GM23338 (cell line): ENCODE measurements at regions not wholly inside any gene's neighbourhood (a gene's known extent, or its start where the extent isn't known, plus 50 kb on each side); places are given as distances from the start of the nearest gene placed in this dataset.

Experiments
- ATAC-seq: fragments of 200-7000 bp; cut with Tn5 transposase; 3 replicates; pipeline ENCODE4 v1.9.1; 2020
- DNase-seq: peaks from one replicate; pipeline ENCODE4 v3.0.0-alpha.2; 2015; ENCODE audit warnings: low spot score
- H2AFZ ChIP-seq: fragments of 200-600 bp; sonication (generic); 2 replicates; pipeline ENCODE4 v1.8.0; 2016; ENCODE audit warnings: antibody characterized with exemption, mild to moderate bottlenecking, moderate library complexity
- H3F3A ChIP-seq: fragments of 200-600 bp; sonication (generic); replicated peaks from 2 replicates; pipeline ENCODE4 v1.8.0; 2017; ENCODE audit warnings: antibody characterized with exemption, mixed run types, low read depth
- H3K27ac ChIP-seq: fragments of 200-600 bp; sonication (generic); 2 replicates; pipeline ENCODE4 v1.6.1; 2016; ENCODE audit warnings: low read depth
- H3K27me3 ChIP-seq: fragments of 200-600 bp; sonication (generic); 2 replicates; pipeline ENCODE4 v1.8.0; 2016; ENCODE audit warnings: mild to moderate bottlenecking, mixed run types, moderate library complexity; ENCODE audit not compliant: insufficient read depth
- H3K36me3 ChIP-seq: fragments of 200-600 bp; sonication (generic); 2 replicates; pipeline ENCODE4 v1.8.0; 2016; ENCODE audit warnings: mild to moderate bottlenecking; ENCODE audit not compliant: insufficient read depth
- H3K4me1 ChIP-seq: fragments of 200-600 bp; sonication (generic); 2 replicates; pipeline ENCODE4 v1.8.0; 2016; ENCODE audit warnings: mild to moderate bottlenecking, moderate library complexity; ENCODE audit not compliant: insufficient read depth
- H3K4me2 ChIP-seq: fragments of 200-600 bp; sonication (generic); 2 replicates; pipeline ENCODE4 v1.7.1; 2017; ENCODE audit warnings: mixed run types
- H3K4me3 ChIP-seq: fragments of 200-600 bp; sonication (generic); 2 replicates; pipeline ENCODE4 v1.6.1; 2016; ENCODE audit warnings: mixed run types
- H3K79me2 ChIP-seq: fragments of 200-600 bp; sonication (generic); replicated peaks from 2 replicates; pipeline ENCODE4 v1.8.0; 2017; ENCODE audit warnings: mild to moderate bottlenecking; ENCODE audit not compliant: insufficient read depth
- H3K9me2 ChIP-seq: fragments of 200-600 bp; sonication (generic); 2 replicates; pipeline ENCODE4 v1.8.0; 2017; ENCODE audit not compliant: insufficient read depth
- H4K20me1 ChIP-seq: fragments of 200-600 bp; sonication (generic); replicated peaks from 2 replicates; pipeline ENCODE4 v1.8.0; 2017; ENCODE audit warnings: mild to moderate bottlenecking; ENCODE audit not compliant: insufficient read depth
- H3K27ac Mint-ChIP-seq: 2 replicates; pipeline ENCODE4 v1.8.0; 2020; ENCODE audit warnings: inconsistent platforms, mild to moderate bottlenecking, moderate library complexity, mixed read lengths
- H3K27me3 Mint-ChIP-seq: 3 replicates; pipeline ENCODE4 v1.8.0; 2022; ENCODE audit warnings: low read depth, mild to moderate bottlenecking, moderate library complexity, mixed read lengths, inconsistent platforms; ENCODE audit not compliant: insufficient read depth, poor library complexity
- H3K36me3 Mint-ChIP-seq: 3 replicates; pipeline ENCODE4 v1.8.0; 2021; ENCODE audit warnings: low read depth, mild to moderate bottlenecking, inconsistent platforms, moderate library complexity, mixed read lengths
- H3K4me1 Mint-ChIP-seq: 3 replicates; pipeline ENCODE4 v1.8.0; 2020; ENCODE audit warnings: mild to moderate bottlenecking, inconsistent platforms, mixed read lengths
- H3K4me3 Mint-ChIP-seq: 3 replicates; pipeline ENCODE4 v1.8.0; 2021; ENCODE audit warnings: moderate library complexity, mild to moderate bottlenecking, inconsistent platforms, mixed read lengths
- H3K9me3 Mint-ChIP-seq: 3 replicates; pipeline ENCODE4 v1.8.0; 2020; ENCODE audit warnings: moderate library complexity, mild to moderate bottlenecking, inconsistent platforms, mixed read lengths
- EZH2 ChIP-seq: fragments of 200-600 bp; sonication (generic); IDR thresholded peaks from one replicate; pipeline ENCODE4 v1.8.0; 2017; ENCODE audit warnings: antibody characterized with exemption, mild to moderate bottlenecking, low read depth; ENCODE audit not compliant: unreplicated experiment
- EZH2phosphoT487 ChIP-seq: fragments of 200-600 bp; sonication (generic); IDR thresholded peaks from one replicate; pipeline ENCODE4 v1.8.1; 2018; ENCODE audit warnings: antibody characterized with exemption; ENCODE audit not compliant: unreplicated experiment
- JUNB ChIP-seq: IDR thresholded peaks from one replicate; pipeline ENCODE4 v1.6.1; 2016; ENCODE audit warnings: antibody characterized with exemption; ENCODE audit not compliant: unreplicated experiment
- NANOG ChIP-seq: IDR thresholded peaks from 2 replicates; pipeline ENCODE4 v1.6.1; 2016; ENCODE audit warnings: antibody characterized with exemption, borderline replicate concordance
- POLR2AphosphoS5 ChIP-seq: IDR thresholded peaks from 2 replicates; pipeline ENCODE4 v1.6.1; 2016; ENCODE audit warnings: antibody characterized with exemption, low read depth
- STAT1 ChIP-seq: IDR thresholded peaks from one replicate; pipeline ENCODE4 v1.6.1; 2016; ENCODE audit warnings: antibody characterized with exemption; ENCODE audit not compliant: unreplicated experiment
- ZNF331 ChIP-seq: fragments of 250-450 bp; sonication (Bioruptor Pico); IDR thresholded peaks from 2 replicates; pipeline ENCODE4 v1.5.0; 2020; ENCODE audit warnings: low read depth, mild to moderate bottlenecking, moderate library complexity
- TF ChIP-seq, protein P1 (sequence below), 2 experiments: fragments of 200-600 bp in 1 of 2; sonication (generic) in 1 of 2; conservative IDR thresholded peaks; 2 replicates each; pipeline versions ENCODE4 v1.5.1 to v1.6.1; 2016 to 2017; ENCODE audit warnings: antibody characterized with exemption in 2 of 2, low read depth in 2 of 2, mild to moderate bottlenecking in 2 of 2, moderate library complexity in 1 of 2
- TF ChIP-seq, protein P2 (sequence below): IDR thresholded peaks from one replicate; pipeline ENCODE4 v1.6.1; 2018; ENCODE audit warnings: antibody characterized with exemption; ENCODE audit not compliant: unreplicated experiment
- TF ChIP-seq, protein P3 (sequence below): fragments of 250-450 bp; sonication (Bioruptor Pico); IDR thresholded peaks from 2 replicates; pipeline ENCODE4 v1.5.0; 2020; ENCODE audit warnings: mild to moderate bottlenecking, moderate library complexity

DNA sequence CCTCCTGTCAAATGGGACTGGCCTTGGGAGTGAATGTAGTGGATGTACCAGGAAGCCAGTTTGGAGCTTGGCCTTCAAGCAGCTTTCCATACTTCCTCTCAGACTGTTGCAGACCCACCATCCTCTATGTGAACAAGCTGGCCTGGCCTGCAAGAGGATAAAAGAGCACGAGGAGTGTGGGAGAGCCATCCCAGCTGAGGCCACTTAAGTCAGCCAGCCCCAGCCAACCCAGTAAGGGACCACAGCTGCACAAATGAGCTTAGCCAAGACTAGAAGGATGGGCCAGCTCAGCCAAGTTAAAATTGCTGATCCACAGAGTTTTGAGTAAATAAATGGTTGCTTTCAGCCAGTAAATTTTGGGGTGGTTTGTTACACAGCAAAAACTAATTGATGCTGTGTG, 156.9 kb upstream of the SOX4 start (continued):
- TF ChIP-seq, protein P1, sequence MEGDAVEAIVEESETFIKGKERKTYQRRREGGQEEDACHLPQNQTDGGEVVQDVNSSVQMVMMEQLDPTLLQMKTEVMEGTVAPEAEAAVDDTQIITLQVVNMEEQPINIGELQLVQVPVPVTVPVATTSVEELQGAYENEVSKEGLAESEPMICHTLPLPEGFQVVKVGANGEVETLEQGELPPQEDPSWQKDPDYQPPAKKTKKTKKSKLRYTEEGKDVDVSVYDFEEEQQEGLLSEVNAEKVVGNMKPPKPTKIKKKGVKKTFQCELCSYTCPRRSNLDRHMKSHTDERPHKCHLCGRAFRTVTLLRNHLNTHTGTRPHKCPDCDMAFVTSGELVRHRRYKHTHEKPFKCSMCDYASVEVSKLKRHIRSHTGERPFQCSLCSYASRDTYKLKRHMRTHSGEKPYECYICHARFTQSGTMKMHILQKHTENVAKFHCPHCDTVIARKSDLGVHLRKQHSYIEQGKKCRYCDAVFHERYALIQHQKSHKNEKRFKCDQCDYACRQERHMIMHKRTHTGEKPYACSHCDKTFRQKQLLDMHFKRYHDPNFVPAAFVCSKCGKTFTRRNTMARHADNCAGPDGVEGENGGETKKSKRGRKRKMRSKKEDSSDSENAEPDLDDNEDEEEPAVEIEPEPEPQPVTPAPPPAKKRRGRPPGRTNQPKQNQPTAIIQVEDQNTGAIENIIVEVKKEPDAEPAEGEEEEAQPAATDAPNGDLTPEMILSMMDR (conservative IDR thresholded peaks at IDR 0.05; ENCODE audit: low read depth in 2 of 2): no peak
- TF ChIP-seq NANOG (no peak), POLR2AphosphoS5 (no peak), STAT1 (no peak), ZNF331 (CRISPR knock-in tag) (no peak), EZH2 (no peak)
- TF ChIP-seq, protein P2, sequence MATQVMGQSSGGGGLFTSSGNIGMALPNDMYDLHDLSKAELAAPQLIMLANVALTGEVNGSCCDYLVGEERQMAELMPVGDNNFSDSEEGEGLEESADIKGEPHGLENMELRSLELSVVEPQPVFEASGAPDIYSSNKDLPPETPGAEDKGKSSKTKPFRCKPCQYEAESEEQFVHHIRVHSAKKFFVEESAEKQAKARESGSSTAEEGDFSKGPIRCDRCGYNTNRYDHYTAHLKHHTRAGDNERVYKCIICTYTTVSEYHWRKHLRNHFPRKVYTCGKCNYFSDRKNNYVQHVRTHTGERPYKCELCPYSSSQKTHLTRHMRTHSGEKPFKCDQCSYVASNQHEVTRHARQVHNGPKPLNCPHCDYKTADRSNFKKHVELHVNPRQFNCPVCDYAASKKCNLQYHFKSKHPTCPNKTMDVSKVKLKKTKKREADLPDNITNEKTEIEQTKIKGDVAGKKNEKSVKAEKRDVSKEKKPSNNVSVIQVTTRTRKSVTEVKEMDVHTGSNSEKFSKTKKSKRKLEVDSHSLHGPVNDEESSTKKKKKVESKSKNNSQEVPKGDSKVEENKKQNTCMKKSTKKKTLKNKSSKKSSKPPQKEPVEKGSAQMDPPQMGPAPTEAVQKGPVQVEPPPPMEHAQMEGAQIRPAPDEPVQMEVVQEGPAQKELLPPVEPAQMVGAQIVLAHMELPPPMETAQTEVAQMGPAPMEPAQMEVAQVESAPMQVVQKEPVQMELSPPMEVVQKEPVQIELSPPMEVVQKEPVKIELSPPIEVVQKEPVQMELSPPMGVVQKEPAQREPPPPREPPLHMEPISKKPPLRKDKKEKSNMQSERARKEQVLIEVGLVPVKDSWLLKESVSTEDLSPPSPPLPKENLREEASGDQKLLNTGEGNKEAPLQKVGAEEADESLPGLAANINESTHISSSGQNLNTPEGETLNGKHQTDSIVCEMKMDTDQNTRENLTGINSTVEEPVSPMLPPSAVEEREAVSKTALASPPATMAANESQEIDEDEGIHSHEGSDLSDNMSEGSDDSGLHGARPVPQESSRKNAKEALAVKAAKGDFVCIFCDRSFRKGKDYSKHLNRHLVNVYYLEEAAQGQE: no peak

DNA sequence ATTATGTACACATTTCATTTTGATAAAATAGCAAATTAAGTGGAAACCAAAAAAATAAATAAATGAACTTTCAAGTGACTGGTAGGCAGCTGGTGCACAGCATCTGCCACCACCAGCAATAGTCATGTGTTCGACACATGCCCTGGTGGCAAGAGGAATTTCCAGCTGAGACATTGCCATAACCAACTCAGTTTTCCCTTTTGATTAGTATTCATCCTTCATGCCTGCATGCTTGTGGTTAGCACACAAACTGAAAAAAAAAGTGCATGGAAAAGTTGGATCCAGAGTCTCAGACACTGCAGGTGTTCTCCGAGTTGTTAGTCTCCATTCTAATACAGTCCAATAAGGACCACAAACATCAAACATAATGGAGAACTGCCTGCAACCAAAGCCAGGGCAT, 156.0 kb upstream of the SOX4 start:
- Histone ChIP-seq H3K27ac (no peak overlapping the region), H3F3A (no peaks in the 10 kb centered on the region), H3K79me2 (no peaks in the 10 kb centered on the region), H3K9me2 (peaks cover 9% of the 10 kb centered on the region; the same call in 1 of the 2 replicates), H3K4me1 (peaks cover 6% of the 10 kb centered on the region; the same call in 1 of the 2 replicates), H3K4me3 (no peak overlapping the region), H2AFZ (no peak overlapping the region), H3K36me3 (no peaks in the 10 kb centered on the region), H3K4me2 (no peak overlapping the region), H3K27me3 (no peaks in the 10 kb centered on the region), H4K20me1 (no peaks in the 10 kb centered on the region)
- Mint-ChIP-seq H3K9me3 (no peaks in the 10 kb centered on the region; the same call in 2 of the 3 replicates), H3K27ac (no peak overlapping the region), H3K4me3 (no peak overlapping the region), H3K27me3 (no peaks in the 10 kb centered on the region), H3K36me3 (no peaks in the 10 kb centered on the region), H3K4me1 (no peaks in the 10 kb centered on the region)
- ATAC-seq (no peak), DNase-seq (no peak)
- no peak for TF ChIP-seq EZH2phosphoT487
- TF ChIP-seq, protein P3, sequence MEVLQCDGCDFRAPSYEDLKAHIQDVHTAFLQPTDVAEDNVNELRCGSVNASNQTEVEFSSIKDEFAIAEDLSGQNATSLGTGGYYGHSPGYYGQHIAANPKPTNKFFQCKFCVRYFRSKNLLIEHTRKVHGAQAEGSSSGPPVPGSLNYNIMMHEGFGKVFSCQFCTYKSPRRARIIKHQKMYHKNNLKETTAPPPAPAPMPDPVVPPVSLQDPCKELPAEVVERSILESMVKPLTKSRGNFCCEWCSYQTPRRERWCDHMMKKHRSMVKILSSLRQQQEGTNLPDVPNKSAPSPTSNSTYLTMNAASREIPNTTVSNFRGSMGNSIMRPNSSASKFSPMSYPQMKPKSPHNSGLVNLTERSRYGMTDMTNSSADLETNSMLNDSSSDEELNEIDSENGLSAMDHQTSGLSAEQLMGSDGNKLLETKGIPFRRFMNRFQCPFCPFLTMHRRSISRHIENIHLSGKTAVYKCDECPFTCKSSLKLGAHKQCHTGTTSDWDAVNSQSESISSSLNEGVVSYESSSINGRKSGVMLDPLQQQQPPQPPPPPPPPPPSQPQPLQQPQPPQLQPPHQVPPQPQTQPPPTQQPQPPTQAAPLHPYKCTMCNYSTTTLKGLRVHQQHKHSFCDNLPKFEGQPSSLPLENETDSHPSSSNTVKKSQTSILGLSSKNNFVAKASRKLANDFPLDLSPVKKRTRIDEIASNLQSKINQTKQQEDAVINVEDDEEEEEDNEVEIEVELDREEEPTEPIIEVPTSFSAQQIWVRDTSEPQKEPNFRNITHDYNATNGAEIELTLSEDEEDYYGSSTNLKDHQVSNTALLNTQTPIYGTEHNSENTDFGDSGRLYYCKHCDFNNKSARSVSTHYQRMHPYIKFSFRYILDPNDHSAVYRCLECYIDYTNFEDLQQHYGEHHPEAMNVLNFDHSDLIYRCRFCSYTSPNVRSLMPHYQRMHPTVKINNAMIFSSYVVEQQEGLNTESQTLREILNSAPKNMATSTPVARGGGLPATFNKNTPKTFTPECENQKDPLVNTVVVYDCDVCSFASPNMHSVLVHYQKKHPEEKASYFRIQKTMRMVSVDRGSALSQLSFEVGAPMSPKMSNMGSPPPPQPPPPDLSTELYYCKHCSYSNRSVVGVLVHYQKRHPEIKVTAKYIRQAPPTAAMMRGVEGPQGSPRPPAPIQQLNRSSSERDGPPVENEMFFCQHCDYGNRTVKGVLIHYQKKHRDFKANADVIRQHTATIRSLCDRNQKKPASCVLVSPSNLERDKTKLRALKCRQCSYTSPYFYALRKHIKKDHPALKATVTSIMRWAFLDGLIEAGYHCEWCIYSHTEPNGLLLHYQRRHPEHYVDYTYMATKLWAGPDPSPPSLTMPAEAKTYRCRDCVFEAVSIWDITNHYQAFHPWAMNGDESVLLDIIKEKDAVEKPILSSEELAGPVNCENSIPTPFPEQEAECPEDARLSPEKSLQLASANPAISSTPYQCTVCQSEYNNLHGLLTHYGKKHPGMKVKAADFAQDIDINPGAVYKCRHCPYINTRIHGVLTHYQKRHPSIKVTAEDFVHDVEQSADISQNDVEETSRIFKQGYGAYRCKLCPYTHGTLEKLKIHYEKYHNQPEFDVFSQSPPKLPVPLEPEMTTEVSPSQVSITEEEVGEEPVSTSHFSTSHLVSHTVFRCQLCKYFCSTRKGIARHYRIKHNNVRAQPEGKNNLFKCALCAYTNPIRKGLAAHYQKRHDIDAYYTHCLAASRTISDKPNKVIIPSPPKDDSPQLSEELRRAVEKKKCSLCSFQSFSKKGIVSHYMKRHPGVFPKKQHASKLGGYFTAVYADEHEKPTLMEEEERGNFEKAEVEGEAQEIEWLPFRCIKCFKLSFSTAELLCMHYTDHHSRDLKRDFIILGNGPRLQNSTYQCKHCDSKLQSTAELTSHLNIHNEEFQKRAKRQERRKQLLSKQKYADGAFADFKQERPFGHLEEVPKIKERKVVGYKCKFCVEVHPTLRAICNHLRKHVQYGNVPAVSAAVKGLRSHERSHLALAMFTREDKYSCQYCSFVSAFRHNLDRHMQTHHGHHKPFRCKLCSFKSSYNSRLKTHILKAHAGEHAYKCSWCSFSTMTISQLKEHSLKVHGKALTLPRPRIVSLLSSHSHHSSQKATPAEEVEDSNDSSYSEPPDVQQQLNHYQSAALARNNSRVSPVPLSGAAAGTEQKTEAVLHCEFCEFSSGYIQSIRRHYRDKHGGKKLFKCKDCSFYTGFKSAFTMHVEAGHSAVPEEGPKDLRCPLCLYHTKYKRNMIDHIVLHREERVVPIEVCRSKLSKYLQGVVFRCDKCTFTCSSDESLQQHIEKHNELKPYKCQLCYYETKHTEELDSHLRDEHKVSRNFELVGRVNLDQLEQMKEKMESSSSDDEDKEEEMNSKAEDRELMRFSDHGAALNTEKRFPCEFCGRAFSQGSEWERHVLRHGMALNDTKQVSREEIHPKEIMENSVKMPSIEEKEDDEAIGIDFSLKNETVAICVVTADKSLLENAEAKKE: no peak
- no peak for TF ChIP-seq EZH2
- TF ChIP-seq POLR2AphosphoS5: no peak
- TF ChIP-seq, protein P1 (conservative IDR thresholded peaks at IDR 0.05; ENCODE audit: low read depth in 2 of 2): no peak
- TF ChIP-seq JUNB: no peak
- no peak for TF ChIP-seq ZNF331 (CRISPR knock-in tag)
